Mesendoderm (in vitro differentiated cells): ENCODE measurements at regions not wholly inside any gene's neighbourhood (a gene's known extent, or its start where the extent isn't known, plus 50 kb on each side); places are given as distances from the start of the nearest gene placed in this dataset.

Source experiments
- DNase-seq: peaks from one replicate; pipeline ENCODE4 v3.0.0; 2013
- H2AK5ac ChIP-seq: 2 replicates; pipeline ENCODE4 v1.6.1; 2013; ENCODE audit warnings: low read length, inconsistent platforms
- H2BK120ac ChIP-seq: 2 replicates; pipeline ENCODE4 v1.6.1; 2013; ENCODE audit warnings: low read depth, mild to moderate bottlenecking, low read length, moderate library complexity, mixed read lengths
- H2BK15ac ChIP-seq: replicated peaks from 2 replicates; pipeline ENCODE4 v1.6.1; 2013; ENCODE audit warnings: low read depth, mild to moderate bottlenecking, moderate library complexity
- H2BK5ac ChIP-seq: 2 replicates; pipeline ENCODE4 v1.6.1; 2013; ENCODE audit warnings: low read length, inconsistent platforms
- H3K18ac ChIP-seq: 2 replicates; pipeline ENCODE4 v1.6.1; 2013; ENCODE audit warnings: mild to moderate bottlenecking, low read length, mixed read lengths
- H3K23ac ChIP-seq: one replicate; pipeline ENCODE4 v1.6.1; 2013; ENCODE audit warnings: low read length
- H3K27ac ChIP-seq: 2 replicates; pipeline ENCODE4 v1.5.1; 2013; ENCODE audit warnings: low read depth, mild to moderate bottlenecking, inconsistent platforms, low read length, moderate library complexity
- H3K27me3 ChIP-seq: 2 replicates; pipeline ENCODE4 v1.6.1; 2013; ENCODE audit warnings: low read length, control low read depth, mild to moderate bottlenecking, inconsistent platforms; ENCODE audit not compliant: insufficient read depth, poor library complexity
- H3K36me3 ChIP-seq: 2 replicates; pipeline ENCODE4 v1.6.1; 2013; ENCODE audit warnings: low read length, inconsistent platforms; ENCODE audit not compliant: control insufficient read depth, insufficient read depth
- H3K4ac ChIP-seq: one replicate; pipeline ENCODE4 v1.6.1; 2013; ENCODE audit warnings: low read depth, mild to moderate bottlenecking, low read length, moderate library complexity
- H3K4me1 ChIP-seq: 2 replicates; pipeline ENCODE4 v1.6.1; 2013; ENCODE audit warnings: low read depth, low read length, inconsistent platforms; ENCODE audit not compliant: control insufficient read depth
- H3K4me2 ChIP-seq: 2 replicates; pipeline ENCODE4 v1.6.1; 2013; ENCODE audit warnings: low read length
- H3K4me3 ChIP-seq: 2 replicates; pipeline ENCODE4 v1.5.1; 2013; ENCODE audit warnings: mild to moderate bottlenecking, low read length
- H3K56ac ChIP-seq: one replicate; pipeline ENCODE4 v1.6.1; 2013; ENCODE audit warnings: low read length
- H3K79me1 ChIP-seq: 2 replicates; pipeline ENCODE4 v1.6.1; 2013; ENCODE audit warnings: low read length, inconsistent platforms
- H3K79me2 ChIP-seq: 2 replicates; pipeline ENCODE4 v1.6.1; 2013; ENCODE audit warnings: mild to moderate bottlenecking, low read length; ENCODE audit not compliant: control insufficient read depth, insufficient read depth
- H3K9ac ChIP-seq: 2 replicates; pipeline ENCODE4 v1.6.1; 2013; ENCODE audit warnings: low read length, inconsistent platforms
- H4K5ac ChIP-seq: one replicate; pipeline ENCODE4 v1.6.1; 2013; ENCODE audit warnings: low read length
- H4K8ac ChIP-seq: one replicate; pipeline ENCODE4 v1.6.1; 2013; ENCODE audit warnings: low read depth, mild to moderate bottlenecking, control low read depth, low read length, moderate library complexity
- WGBS: extraction: QIAGEN DNeasy Blood & Tissue Kit; methylation state at CpG from one replicate; pipeline ENCODE4 v1.1.7; 2013; ENCODE audit warnings: low lambda C conversion rate, missing lambda C conversion rate; ENCODE audit not compliant: insufficient coverage; ENCODE audit errors: extremely low coverage; 5-methylcytosine and 5-hydroxymethylcytosine counted together

DNA sequence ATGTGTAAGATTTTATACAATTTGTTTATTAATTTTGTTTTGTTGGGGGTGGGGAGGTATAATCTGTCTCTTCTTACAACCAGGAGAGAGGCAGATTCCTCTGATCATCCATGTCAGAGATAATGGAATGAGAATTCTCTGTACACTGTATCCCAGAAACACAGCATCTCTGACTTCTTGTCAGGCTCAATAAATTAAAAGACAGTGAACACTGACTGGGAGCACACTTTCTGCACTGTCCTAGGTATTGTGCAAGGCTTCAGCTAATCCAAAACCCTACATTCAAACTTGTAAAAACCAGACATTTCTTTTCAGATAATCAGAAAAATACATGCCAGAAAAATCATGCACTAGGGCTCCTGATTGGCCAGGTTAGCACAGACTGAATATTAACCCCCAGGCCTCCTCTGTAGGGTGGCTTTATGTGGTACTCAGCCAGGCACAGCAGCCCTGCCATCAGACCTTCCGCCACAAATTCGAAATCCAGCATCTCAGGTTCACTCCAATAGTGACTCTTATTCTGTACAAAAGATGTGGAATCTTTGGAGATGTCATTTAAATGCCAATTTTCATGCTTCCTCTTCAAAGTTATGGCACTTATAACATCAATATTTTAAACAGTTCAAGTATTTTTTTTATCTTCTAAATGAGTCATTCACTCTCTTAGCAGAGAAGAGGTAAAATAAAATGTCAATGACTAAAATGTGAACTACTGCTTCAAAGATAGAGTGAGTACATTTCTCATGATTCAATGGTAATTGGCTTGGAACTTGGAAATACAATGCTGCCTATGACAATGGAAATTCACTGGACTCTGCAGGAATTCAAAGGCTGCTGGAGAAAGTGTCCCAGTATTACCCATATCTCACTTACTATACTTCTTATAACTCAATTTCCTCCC is 211.5 kb downstream of the KLF12 start:
- Histone ChIP-seq H2BK5ac (no peak overlapping the region), H2BK120ac (no peak overlapping the region), H3K4me3 (no peak overlapping the region), H3K9ac (no peak overlapping the region), H3K27ac (no peak overlapping the region), H3K4me1 (peaks cover 4% of the 10 kb centered on the region), H3K18ac (no peak overlapping the region), H3K36me3 (no peaks in the 10 kb centered on the region), H3K4me2 (no peak overlapping the region), H3K27me3 (no peaks in the 10 kb centered on the region), H3K4ac (no peak overlapping the region), H3K79me2 (no peaks in the 10 kb centered on the region), H3K79me1 (no peaks in the 10 kb centered on the region), H4K5ac (no peak overlapping the region), H2AK5ac (no peak overlapping the region), H4K8ac (no peak overlapping the region), H2BK15ac (no peak overlapping the region), H3K23ac (no peak overlapping the region), H3K56ac (no peak overlapping the region)
- no CpG with 5 or more reads among the region's 2 CpGs for WGBS
- DNase-seq: no peak

DNA sequence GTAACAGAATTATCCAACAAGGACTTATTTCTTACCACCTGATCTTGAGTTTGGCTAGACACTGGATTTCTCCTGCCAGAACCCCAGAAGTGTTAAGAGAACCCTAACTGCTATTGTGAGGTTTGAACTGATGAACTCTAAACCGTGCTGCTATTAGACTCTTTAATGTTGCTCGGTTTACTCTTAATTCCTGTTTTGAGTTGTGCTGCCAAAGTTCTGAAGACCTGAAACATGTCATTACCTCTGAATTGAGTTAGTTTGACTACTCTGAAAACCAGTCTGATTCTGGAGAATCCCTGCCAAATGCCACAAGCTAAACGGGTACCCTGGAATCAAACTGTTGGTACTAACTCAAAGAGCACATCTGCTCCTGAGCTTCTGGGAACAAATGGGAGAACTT is 215.5 kb downstream of the KLF12 start:
- Histone ChIP-seq H3K9ac (no peak overlapping the region), H3K79me1 (no peaks in the 10 kb centered on the region), H3K4ac (no peak overlapping the region), H3K36me3 (no peaks in the 10 kb centered on the region), H2BK15ac (no peak overlapping the region), H3K56ac (no peak overlapping the region), H2BK120ac (no peak overlapping the region), H4K5ac (no peak overlapping the region), H2BK5ac (no peak overlapping the region), H2AK5ac (no peak overlapping the region), H3K23ac (no peak overlapping the region), H4K8ac (no peak overlapping the region), H3K18ac (no peak overlapping the region), H3K4me2 (no peak overlapping the region), H3K4me1 (peaks cover 4% of the 10 kb centered on the region), H3K4me3 (no peak overlapping the region), H3K27me3 (no peaks in the 10 kb centered on the region), H3K79me2 (no peaks in the 10 kb centered on the region), H3K27ac (no peak overlapping the region)
- DNase-seq: no peak
- WGBS: no CpG with 5 or more reads among the region's 3 CpGs

DNA sequence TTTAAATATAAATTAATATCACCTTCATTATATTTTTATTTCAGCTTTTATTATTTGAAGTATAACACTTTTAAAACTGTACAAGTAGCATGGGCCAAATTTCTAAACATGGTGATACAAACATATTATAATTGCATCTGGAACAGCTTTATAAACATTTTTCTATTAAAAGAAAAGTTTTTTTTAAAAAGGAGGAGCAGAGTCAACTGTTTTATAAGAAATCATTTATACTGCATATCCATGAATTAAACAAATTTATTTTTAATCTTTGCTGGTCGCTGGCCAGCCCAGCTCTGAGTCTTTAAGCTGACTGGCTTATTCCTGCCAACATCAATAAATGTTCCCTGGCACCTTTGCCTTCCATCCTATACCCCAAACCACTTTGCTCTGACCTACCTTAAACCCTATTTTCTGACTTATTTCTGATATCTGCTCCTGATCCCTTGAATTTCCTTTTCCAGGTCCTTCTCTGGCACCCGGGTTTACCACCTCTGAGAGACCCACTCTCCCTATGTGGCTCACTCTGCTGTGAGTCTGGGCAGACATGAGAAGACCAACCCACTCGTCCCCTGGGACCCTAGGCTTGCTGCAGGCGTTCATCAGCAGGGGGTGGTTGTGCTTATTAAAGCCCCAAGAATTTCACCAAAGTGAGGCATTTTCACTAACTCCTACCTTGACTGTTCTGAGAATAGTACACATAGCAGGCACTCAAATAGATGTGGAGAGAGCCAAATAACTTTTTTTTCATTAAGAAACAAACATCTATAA is 220.3 kb downstream of the KLF12 start:
- H3K18ac ChIP-seq: no peak overlapping the region
- no peak overlapping the region for H3K4me2 ChIP-seq
- no peaks in the 10 kb centered on the region for H3K27me3 ChIP-seq
- no peak overlapping the region for H3K4ac ChIP-seq
- H3K27ac ChIP-seq: no peak overlapping the region
- H3K4me3 ChIP-seq: no peak overlapping the region
- no peaks in the 10 kb centered on the region for H3K36me3 ChIP-seq
- H3K79me2 ChIP-seq: no peaks in the 10 kb centered on the region
- no peak overlapping the region for H3K9ac ChIP-seq
- no peak overlapping the region for H2BK120ac ChIP-seq
- H2BK5ac ChIP-seq: no peak overlapping the region
- H3K79me1 ChIP-seq: no peaks in the 10 kb centered on the region
- peaks cover 12% of the 10 kb centered on the region for H3K4me1 ChIP-seq
- H2BK15ac ChIP-seq: no peak overlapping the region
- H4K5ac ChIP-seq: no peak overlapping the region
- H2AK5ac ChIP-seq: no peak overlapping the region
- no CpG with 5 or more reads among the region's 4 CpGs for WGBS
- peak; percentile 38 for DNase-seq
- H3K23ac ChIP-seq: no peak overlapping the region
- no peak overlapping the region for H3K56ac ChIP-seq
- no peak overlapping the region for H4K8ac ChIP-seq

DNA sequence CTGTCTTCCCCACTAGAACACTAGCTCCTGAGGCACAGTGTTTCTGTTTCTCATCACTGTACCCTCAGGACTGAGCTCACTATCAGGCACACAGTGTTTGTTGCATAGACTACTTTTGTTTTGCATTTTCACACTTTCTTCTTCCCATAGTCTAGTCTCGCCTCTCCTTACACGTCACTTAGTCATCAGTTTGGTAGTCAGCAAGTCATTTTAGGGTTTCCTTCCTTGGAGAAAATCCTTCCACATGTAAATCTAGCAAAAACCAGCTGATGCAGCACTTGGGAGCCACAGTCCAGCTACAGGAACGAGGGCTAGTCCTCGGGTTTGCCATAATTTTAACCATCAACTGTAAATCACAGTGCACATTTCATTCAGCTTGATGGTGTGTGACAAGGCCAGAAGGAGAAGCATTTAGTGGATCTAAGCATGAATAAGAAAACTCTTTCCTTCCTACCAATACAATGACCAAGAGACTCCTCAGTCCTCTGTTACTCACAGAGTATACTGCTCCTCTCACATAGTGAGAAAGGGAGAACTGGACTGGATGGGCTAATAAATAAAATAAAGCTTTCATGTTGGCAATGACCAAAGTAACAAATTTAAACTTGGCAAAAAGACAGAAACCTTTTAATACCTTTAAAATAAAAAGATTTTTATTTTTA is 221.0 kb downstream of the KLF12 start:
- peaks cover 12% of the 10 kb centered on the region for H3K4me1 ChIP-seq
- H3K4me2 ChIP-seq: no peak overlapping the region
- H3K56ac ChIP-seq: peak overlapping the region; percentile 25
- no peaks in the 10 kb centered on the region for H3K27me3 ChIP-seq
- no peak overlapping the region for H2BK120ac ChIP-seq
- no peaks in the 10 kb centered on the region for H3K36me3 ChIP-seq
- H4K5ac ChIP-seq: no peak overlapping the region
- no peaks in the 10 kb centered on the region for H3K79me2 ChIP-seq
- no peak overlapping the region for H3K23ac ChIP-seq
- no peak overlapping the region for H4K8ac ChIP-seq
- H3K9ac ChIP-seq: no peak overlapping the region
- no CpG with 5 or more reads among the region's 4 CpGs for WGBS
- H3K4ac ChIP-seq: no peak overlapping the region
- H3K79me1 ChIP-seq: no peaks in the 10 kb centered on the region
- H3K27ac ChIP-seq: peak overlapping the region; percentile 38
- no peak overlapping the region for H2AK5ac ChIP-seq
- peak; percentile 76 for DNase-seq
- no peak overlapping the region for H3K18ac ChIP-seq
- H3K4me3 ChIP-seq: no peak overlapping the region
- H2BK15ac ChIP-seq: no peak overlapping the region
- H2BK5ac ChIP-seq: no peak overlapping the region

DNA sequence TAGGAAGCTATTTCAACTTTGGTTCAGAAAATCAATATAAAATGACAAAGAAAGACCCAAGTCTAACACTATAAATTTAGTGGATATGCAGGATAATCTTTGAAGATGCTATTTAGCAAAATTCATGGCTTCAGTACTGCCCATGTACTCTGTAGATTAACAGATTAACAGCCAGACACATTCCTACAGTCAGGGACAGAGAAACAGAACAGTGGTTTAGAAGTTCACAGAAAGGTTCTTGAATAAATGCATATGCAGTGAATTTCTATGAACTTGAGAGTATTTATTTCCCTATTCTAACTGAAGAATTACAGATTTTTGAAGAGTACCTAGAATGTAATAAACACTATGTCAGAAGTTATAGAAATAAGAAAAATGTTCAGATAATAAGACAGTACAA is 222.8 kb downstream of the KLF12 start:
- H3K79me1 ChIP-seq: no peaks in the 10 kb centered on the region
- H3K18ac ChIP-seq: no peak overlapping the region
- H3K23ac ChIP-seq: no peak overlapping the region
- no peak overlapping the region for H3K4me3 ChIP-seq
- no peak overlapping the region for H2BK120ac ChIP-seq
- no peak overlapping the region for H2BK15ac ChIP-seq
- H4K5ac ChIP-seq: no peak overlapping the region
- no peaks in the 10 kb centered on the region for H3K36me3 ChIP-seq
- no peak for DNase-seq
- H3K56ac ChIP-seq: no peak overlapping the region
- H3K27me3 ChIP-seq: no peaks in the 10 kb centered on the region
- H2AK5ac ChIP-seq: no peak overlapping the region
- no peaks in the 10 kb centered on the region for H3K79me2 ChIP-seq
- H3K9ac ChIP-seq: no peak overlapping the region
- H3K4me2 ChIP-seq: no peak overlapping the region
- no peak overlapping the region for H2BK5ac ChIP-seq
- no peak overlapping the region for H3K27ac ChIP-seq
- no peak overlapping the region for H3K4ac ChIP-seq
- H3K4me1 ChIP-seq: peaks cover 12% of the 10 kb centered on the region
- no peak overlapping the region for H4K8ac ChIP-seq
